ENCODE measurements at regions not wholly inside any gene's neighbourhood (a gene's known extent, or its start where the extent isn't known, plus 50 kb on each side); places are given as distances from the start of the nearest gene placed in this dataset.

DNA sequence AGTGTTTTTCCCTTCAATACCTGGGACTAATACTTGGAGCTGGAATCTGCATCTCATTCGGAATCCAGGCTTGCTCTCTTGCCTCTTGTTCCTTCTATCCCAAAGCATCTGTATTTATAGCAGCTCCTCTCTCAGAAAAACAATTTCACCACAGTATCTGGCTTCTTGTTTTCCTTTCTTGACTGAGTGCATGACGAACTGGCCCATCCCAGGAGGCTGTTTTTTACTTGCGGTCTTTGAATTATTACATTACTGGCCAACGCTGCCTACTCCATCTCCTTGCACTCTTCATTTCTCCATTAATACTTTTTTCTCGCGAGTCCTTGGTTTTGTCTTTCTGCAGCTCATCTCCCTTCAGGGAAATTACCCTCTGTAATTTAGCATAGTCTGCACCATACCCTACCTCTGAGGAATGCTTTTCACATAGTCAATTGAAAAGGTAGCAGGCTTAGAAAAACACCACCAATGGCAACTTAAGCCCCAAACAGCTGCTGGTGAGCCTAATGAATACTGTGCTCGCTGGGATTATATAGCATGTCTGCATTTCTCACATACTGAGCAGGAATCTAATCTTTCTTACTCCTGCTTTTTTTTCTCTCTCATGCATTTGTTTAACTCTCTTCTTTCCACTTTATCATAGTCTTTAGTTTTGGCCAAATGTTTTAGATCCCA is 277.4 kb upstream of the SESN3 start:
- ATAC-seq (peak in 5 of 8 donors; percentile 28 to 77 (median 44)), DNase-seq (no peak)
- Histone ChIP-seq H3K27me3 (peaks cover 0 to 4% (median 0%) of the 10 kb centered on the region in 7 donors), H3K36me3 (no peaks in the 10 kb centered on the region), H3K9me3 (no peaks in the 10 kb centered on the region), H3K4me3 (no peak overlapping the region), H3K4me1 (peaks cover 0 to 21% (median 4%) of the 10 kb centered on the region in 9 donors), H3K27ac (peak overlapping the region in 2 of 10 donors; percentile 32 to 47)
- 68 to 70% methylated on average over 7 of the region's 7 CpGs for WGBS, 2 donors
- intact Hi-C loops (cut with DNase I), result loop anchor here in 1 of 10 donors (5.0 kb wide), 1 partner anchor 51 kb away; no protein-coding TSS in a partner anchor
- TF ChIP-seq, protein P1, sequence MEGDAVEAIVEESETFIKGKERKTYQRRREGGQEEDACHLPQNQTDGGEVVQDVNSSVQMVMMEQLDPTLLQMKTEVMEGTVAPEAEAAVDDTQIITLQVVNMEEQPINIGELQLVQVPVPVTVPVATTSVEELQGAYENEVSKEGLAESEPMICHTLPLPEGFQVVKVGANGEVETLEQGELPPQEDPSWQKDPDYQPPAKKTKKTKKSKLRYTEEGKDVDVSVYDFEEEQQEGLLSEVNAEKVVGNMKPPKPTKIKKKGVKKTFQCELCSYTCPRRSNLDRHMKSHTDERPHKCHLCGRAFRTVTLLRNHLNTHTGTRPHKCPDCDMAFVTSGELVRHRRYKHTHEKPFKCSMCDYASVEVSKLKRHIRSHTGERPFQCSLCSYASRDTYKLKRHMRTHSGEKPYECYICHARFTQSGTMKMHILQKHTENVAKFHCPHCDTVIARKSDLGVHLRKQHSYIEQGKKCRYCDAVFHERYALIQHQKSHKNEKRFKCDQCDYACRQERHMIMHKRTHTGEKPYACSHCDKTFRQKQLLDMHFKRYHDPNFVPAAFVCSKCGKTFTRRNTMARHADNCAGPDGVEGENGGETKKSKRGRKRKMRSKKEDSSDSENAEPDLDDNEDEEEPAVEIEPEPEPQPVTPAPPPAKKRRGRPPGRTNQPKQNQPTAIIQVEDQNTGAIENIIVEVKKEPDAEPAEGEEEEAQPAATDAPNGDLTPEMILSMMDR (IDR thresholded peaks at IDR 0.05), result no peak

DNA sequence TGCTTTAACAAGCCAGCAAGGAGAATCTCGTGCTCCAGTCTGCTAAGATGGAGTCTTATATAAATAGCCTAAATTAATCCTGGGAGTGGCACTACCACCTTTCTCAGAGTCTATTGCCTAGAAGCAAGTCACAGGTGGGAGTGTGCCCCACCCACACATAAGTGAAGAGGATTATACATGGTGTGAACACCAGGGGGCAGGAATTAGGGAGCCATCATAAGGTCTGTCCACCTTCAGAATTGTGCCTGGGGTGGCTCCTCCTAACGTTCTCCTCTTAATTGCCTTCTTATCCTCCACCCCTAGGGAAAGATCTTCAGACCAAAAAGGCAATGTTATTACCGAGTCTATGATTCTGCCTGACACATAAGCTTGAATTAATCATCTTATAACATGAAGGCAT is 276.8 kb upstream of the SESN3 start:
- TF ChIP-seq, protein P1 (IDR thresholded peaks at IDR 0.05), result peak in 1 of 9 donors; percentile 14
- H3K27ac ChIP-seq, result peak overlapping the region in 2 of 10 donors; percentile 32 to 47
- ATAC-seq, result no peak
- no peak for DNase-seq
- H3K4me1 ChIP-seq, result peaks cover 0 to 15% (median 4%) of the 10 kb centered on the region in 9 donors
- no peaks in the 10 kb centered on the region for H3K36me3 ChIP-seq
- no peaks in the 10 kb centered on the region for H3K9me3 ChIP-seq
- WGBS, 2 donors, result 57 to 62% methylated on average over 3 of the region's 3 CpGs
- intact Hi-C loops (cut with DNase I), result loop anchor here in 1 of 10 donors (5.0 kb wide), 1 partner anchor 50 kb away; no protein-coding TSS in a partner anchor
- no peak overlapping the region for H3K4me3 ChIP-seq
- H3K27me3 ChIP-seq, result peaks cover 0 to 4% (median 0%) of the 10 kb centered on the region in 7 donors

DNA sequence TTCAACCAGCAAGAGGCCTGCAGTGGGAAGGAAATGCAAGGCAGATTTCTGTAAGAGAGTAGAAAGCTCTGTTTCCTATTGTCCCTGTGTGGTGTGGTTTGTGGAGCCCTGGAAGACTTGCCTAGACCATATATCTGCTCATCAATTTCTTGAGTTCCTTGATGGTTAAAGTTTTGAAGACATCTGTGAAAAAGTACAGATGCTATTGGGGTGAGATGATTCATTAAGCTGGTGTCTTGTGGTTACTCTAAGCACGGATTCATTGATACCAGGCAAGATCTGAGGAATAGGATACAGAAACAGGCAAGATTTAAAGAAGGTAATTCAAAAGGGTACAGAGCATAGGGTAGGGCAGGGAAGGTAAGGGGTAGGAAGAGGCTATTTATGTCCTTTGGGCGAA is 275.8 kb upstream of the SESN3 start:
- H3K36me3 ChIP-seq, result no peaks in the 10 kb centered on the region
- no peak overlapping the region for H3K27ac ChIP-seq
- 92 to 93% methylated on average over 2 of the region's 2 CpGs for WGBS, 2 donors
- no peak for DNase-seq
- intact Hi-C loops (cut with DNase I), result loop anchor here in 1 of 10 donors (5.0 kb wide), 1 partner anchor 49 kb away; no protein-coding TSS in a partner anchor
- peaks cover 0 to 4% (median 0%) of the 10 kb centered on the region in 7 donors for H3K27me3 ChIP-seq
- TF ChIP-seq, protein P1 (IDR thresholded peaks at IDR 0.05), result no peak
- H3K9me3 ChIP-seq, result no peaks in the 10 kb centered on the region
- no peak overlapping the region for H3K4me3 ChIP-seq
- no peak for ATAC-seq
- peaks cover 0 to 9% (median 0%) of the 10 kb centered on the region in 9 donors for H3K4me1 ChIP-seq

DNA sequence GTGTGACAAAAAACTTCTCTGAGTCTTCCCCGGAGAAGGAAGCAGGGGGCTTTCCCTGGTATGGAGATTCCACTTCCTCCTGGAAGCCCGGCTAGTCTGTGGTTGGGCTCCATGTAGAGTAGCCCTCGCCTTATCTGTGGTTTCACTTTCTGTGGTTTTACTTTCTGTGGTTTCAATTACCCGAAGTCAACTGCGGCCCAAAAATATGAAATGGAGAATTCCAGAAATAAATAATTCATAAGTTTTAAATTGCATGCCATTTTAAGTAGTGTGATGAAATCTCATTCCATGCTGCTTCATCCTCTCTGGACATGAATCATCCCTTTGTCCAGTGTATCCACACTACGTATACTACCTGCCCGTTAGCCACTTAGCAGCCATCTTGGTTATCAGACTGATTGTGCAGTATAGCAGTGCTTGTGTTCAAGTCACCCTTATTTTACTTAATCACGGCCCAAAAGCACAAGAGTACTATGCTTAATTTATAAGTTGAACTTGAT is 275.0 kb upstream of the SESN3 start:
- no peak for ATAC-seq
- Histone ChIP-seq H3K4me1 (peaks cover 0 to 10% (median 0%) of the 10 kb centered on the region in 9 donors), H3K9me3 (no peaks in the 10 kb centered on the region), H3K27ac (no peak overlapping the region), H3K27me3 (peaks cover 0 to 4% (median 0%) of the 10 kb centered on the region in 7 donors), H3K36me3 (no peaks in the 10 kb centered on the region), H3K4me3 (no peak overlapping the region)
- intact Hi-C loops (cut with DNase I), result loop anchor here in 1 of 10 donors (5.0 kb wide), 1 partner anchor 49 kb away; no protein-coding TSS in a partner anchor
- 81 to 86% methylated on average over 8 of the region's 8 CpGs for WGBS, 2 donors
- no peak for DNase-seq
- TF ChIP-seq, protein P1 (IDR thresholded peaks at IDR 0.05), result no peak
